GM21529 (cell line): ENCODE measurements at regions not wholly inside any gene's neighbourhood (a gene's known extent, or its start where the extent isn't known, plus 50 kb on each side); places are given as distances from the start of the nearest gene placed in this dataset.
"Not testable (repeated sequence)": the region's sequence is repeated elsewhere in the genome, so short reads cannot be mapped to it uniquely, and the experiment has no call there.

Experiments
- ATAC-seq: cut with Tn5 transposase; IDR thresholded peaks from one replicate; pipeline ENCODE4 v1.9.1; 2021; ENCODE audit not compliant: unreplicated experiment

GRCh38 chr14:89572596-89573398, 155.8 kb upstream of the FOXN3 start:
- no peak for ATAC-seq

DNA sequence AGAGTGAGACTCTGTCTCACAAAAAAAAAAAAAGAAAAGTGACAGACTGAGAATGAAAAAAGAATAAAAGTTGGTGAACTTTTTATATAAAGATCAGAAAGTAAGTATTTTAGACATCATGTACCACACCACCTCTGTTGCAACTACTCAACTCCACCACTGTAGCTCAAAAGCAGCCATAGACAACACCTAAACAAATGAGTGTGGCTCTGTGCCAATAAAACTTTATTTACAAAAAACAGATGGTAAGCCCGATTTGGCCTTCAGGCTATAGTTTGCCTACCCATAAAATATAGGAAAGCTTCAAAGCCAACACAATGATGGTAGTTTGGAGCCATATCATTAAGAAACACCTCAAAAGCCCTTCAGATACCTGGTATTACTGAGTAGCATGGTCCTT, 154.5 kb upstream of the FOXN3 start:
- ATAC-seq: no peak

DNA sequence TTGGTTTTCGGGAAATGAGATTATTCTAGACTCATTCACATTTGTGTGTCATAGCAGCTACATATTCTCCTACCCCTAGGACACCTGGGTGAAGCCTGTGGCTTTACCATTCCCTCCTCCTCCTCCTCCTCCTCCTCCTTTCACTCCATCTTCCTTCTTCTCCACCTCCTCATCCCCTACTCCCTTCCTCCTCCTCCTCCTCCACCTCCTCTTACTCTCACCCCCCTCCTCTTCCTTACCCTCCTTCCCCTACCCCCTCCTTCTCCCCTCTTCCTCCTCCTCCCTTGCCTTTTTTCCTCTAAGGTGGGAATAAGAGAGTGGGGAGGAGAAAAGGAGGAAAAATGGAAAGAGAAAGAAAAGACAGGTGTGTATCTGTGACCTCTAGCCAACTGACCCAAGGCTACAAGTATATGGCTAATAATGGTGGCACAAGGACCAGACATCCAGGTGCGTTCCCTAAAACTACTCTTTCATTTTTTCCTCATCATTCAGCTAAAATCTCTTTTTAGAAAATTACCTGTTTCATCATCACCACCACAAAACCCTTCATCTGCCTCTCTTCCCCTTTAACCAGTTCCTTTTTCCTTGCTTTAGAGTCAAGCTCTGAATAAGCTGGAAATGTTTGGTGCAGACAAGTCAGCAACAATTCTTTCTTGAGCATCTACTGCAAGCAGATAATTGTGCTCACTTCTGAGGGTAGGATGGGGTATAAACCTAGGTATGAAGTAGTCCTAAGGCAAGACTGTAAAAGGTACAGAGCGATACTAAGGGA, 149.8 kb upstream of the FOXN3 start:
- ATAC-seq: no peak

- ATAC-seq: no peak
Observed at GRCh38 chr14:89566180-89566579, 149.1 kb upstream of the FOXN3 start.

GRCh38 chr14:89565607-89566006, 148.6 kb upstream of the FOXN3 start:
- ATAC-seq: no peak

- ATAC-seq: no peak
Observed at GRCh38 chr14:89564989-89565388, 148.0 kb upstream of the FOXN3 start.

DNA sequence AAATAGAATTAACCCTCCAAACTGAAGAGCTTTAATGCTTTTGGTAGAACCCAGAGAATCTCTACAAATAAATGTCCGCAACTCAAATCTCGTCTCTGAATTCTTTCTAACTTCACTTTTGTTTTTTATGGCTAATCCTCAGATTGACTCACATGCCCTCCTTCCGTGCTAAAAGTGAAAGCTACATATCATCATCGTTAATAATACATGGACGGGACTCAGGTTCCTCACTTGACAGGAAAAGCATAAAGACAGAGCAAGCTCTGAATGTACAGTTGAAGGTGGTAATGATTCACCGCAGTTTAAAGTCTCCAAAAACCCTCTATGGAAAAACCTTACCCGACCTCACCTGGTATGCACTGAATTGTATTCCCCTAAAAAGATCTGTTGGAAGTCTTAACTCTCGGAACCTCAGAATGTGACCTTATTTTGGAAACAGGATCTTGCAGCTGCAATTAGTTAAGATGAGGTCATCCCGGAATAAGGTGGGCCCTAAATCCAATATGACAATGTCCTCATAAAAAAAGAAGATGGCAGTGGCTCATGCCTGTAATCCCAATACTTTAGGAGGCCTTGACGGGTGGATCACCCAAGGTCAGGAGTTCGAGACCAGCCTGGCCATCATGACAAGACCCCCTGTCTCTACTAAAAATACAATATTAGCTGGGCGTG, 147.4 kb upstream of the FOXN3 start:
- no peak for ATAC-seq

DNA sequence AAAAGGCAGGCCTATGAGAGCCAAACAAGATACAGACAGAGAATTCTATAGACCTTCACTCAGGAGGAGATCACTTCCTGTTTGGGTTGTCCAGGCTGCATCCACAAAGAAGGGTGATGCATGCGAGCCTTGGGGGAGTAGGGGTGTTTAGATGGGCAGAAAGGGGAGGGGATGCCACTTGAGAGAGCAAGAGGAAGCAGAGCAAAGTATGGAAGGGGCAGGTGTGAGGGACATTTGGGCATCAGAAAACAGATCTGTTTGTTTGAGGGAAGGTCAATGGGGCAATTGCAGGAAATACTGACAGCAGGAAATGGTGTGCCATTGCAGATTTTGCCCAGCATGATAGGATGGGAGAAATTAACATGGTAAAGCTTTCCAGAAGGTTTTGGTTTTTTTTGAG, 146.4 kb upstream of the FOXN3 start:
- no peak for ATAC-seq

DNA sequence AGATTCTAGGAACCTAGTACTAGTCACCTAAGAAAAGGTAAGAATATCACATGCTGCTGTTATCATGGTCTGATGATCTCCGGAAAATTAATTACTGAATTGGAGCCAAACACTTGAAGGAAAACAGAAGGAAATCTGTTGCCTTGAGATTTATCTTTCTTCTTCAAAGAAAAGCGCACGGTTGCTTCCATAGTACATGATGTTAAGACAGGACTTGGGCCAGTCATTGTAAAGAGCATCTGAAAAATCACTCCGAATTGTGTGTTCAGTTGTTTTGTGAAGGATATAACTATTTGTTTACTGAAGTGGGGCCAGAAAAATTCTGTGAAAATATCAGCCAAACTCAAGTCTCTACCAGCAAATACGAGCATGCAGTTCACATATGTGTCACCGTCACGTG, 134.9 kb upstream of the FOXN3 start:
- ATAC-seq: no peak

GRCh38 chr14:89551432-89551831, 134.4 kb upstream of the FOXN3 start:
- ATAC-seq: no peak

GRCh38 chr14:89550821-89551220, 133.8 kb upstream of the FOXN3 start:
- no peak for ATAC-seq

DNA sequence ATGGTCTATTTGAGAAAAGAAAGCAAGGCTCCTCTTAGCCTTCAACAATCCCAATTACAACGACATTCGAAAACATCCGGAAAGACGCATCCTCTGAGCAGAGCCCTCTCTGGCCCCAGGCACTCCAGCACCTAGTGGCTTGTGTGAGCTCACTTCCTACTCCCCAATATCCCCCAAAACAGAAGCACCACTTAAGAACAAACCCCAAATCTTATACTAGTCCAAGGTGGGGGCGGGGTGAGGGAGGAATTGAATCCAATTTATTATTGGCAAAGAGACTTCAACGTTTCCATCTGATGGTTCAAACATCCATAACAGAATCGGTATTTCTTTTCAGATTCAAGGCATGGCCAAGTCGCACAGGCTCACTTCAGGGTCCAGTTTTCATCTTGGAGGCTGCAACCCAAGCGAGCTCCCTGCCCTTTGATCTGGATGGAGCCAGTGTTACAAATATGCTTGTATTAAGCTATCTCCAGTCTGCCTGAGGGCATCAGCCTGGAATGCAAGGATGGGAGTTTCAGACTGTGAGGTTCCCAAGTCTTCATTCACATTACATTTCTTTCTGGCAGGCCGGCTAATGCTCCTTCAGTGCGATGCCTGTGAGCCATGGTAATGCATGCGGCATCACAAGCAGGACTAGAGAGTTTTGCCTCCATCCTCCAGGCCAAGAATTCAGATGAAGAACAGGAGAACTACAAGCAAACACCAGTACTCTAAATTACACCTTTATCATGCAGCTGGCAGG, 132.5 kb upstream of the FOXN3 start:
- no peak for ATAC-seq

- ATAC-seq: not testable (repeated sequence)
Observed at GRCh38 chr14:89547047-89547446, 130.0 kb upstream of the FOXN3 start.

DNA sequence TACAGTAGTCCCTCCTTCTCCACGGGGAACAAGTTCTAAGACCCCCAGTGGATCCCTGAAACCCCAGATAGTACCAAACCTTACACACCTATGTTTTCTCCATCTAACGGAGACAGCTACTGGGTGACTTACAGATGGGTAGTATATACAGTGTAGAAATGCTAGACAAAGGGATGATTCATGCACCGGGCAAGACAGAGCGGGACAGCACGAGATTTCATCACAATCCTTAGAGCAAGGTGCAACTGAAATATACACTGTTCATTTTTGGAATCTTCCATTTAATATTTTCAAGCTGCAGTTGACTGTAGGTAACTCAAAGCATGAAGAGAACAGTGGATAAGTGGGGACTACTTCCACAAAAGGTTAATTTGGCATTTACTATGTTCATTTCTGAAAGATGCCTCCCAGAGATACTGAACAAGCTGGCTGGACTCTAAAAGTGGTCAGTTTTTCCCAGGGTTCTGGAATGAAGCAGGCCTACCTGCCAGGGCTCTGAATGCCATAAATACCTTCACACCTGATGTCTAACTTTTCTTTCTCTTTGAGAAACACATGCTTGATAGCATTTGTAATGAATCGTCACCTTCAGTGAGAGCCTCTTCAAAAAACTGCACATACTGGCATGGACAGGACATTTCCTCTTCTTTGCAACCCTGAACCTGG, 127.7 kb upstream of the FOXN3 start:
- no peak for ATAC-seq

DNA sequence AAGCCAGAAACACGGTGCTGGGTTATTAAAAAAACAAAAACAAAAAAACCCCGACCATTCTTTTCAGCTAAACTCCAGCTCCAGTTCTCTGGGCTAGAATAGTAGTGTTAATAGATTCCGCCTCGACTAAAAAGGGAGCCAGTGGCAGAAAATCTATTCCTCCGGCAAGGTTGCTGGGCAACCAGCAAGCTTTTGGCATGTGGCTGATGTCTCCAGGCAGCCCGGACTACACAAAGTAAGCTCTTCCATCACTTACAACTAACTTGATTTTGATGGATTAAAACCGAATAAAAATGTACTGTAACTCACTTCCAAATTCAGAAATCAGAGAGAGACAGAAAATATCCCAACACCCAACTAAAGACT, 126.4 kb upstream of the FOXN3 start:
- ATAC-seq: no peak

- ATAC-seq: no peak
Observed at GRCh38 chr14:89542786-89543424, 125.9 kb upstream of the FOXN3 start.

DNA sequence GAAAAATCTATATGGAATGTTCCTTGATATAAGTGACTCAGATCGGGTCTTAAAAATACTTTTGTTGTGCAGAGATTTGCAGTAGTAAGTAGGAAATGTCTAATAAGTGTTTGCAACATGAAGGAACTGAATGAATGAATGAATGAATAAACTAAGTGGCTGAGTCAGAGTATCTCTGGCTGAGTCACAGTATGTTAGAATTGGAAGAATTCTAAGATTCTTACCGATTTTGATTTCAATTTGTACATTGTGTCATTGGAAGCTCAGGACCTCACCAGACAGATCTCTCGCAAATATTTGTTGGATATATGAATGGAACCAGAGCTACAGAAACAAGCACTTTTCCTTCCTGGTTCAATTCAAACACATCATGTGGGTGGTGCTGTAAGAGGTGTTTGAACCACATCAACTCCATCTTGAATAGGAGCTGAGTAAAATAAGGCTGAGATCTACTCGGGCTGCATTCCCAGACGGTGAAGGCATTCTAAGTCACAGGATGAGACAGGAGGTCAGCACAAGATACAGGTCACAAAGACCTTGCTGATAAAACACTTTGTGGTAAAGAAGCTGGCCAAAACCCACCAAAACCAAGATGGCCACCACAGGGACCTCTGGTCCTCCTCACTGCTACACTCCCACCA, 123.9 kb upstream of the FOXN3 start:
- no peak for ATAC-seq

DNA sequence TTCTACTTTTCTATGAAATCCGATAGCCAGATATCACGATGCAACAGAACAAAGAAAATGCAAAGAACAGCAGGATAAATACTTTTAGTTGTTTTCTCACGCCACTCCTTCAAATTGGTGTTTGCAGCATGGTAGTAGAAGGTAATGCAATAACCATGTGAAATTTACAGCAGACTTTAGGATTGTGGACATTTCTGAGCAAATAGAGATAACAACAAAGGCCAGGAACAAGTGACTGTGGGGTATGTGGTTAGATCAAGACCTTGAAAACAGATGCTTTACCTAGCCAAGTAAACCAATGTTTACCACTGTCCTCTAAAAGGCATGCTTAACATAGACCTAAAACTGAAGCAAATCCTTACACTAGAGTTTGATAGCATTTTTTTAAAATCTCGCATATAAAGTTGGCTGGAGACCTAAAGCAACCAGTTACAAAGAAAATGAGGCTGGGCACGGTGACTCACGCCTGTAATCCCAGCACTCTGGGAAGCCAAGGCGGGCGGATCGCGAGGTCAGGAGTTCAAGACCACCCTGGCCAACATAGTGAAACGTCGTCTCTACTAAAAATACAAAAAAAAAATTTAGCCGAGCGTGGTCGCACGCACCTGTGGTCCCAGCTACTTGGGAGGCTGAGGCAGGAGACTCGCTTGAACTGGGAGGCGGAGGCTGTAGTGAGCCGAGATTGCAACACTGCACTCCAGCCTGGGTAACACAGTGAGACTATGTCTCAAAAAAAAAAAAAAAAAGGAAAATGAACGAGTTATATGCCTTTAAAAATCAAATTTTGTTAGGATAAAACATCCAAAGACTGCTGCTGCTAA, 123.2 kb upstream of the FOXN3 start:
- ATAC-seq: no peak

GRCh38 chr14:89537911-89538310, 120.9 kb upstream of the FOXN3 start:
- no peak for ATAC-seq
